HepG2 (cell line): ENCODE measurements at regions not wholly inside any gene's neighbourhood (a gene's known extent, or its start where the extent isn't known, plus 50 kb on each side); places are given as distances from the start of the nearest gene placed in this dataset.

Experiments
- POGK ChIP-seq: sonication (generic); formaldehyde crosslinking; conservative IDR thresholded peaks from 2 replicates; pipeline ENCODE4 v1.8.0; 2022; ENCODE audit warnings: mild to moderate bottlenecking, moderate library complexity, missing genetic modification reagents
- USF2 ChIP-seq, 2 experiments: sonication (generic) in 1 of 2; formaldehyde crosslinking in 1 of 2; IDR thresholded peaks; 2 replicates each; pipeline versions ENCODE4 v1.5.1 to v1.6.1; 2011 to 2020; ENCODE audit warnings: borderline replicate concordance in 1 of 2, low read depth in 1 of 2, low read length in 1 of 2, mild to moderate bottlenecking in 1 of 2, missing genetic modification reagents in 1 of 2, moderate library complexity in 1 of 2
- TF ChIP-seq, protein P1 (sequence below): sonication (generic); formaldehyde crosslinking; IDR thresholded peaks from 2 replicates; pipeline ENCODE4 v1.4.0; 2020; ENCODE audit warnings: mild to moderate bottlenecking, missing genetic modification reagents

DNA sequence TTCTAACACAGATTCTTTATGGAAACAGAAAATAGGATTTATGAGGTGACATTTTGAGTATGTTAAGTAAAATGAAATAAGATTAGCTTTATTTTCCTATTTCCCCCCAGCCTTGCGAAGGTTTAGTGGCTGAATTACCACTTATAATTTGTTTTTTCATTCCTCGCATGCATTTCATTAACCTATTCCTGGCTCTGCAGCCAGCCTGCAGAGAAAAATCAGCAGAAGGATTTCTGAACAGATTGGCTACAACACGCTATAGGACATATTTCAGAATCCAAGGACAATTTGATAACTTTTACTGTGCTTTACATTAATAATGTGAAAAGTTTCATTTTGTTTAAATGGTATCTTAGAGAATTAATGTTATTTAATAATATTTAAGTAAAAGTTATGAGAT lies 162.4 kb upstream of the MMS22L start:
- no peak for TF ChIP-seq USF2 (IDR thresholded peaks at IDR 0.05; ENCODE audit: low read depth, low read length)
- no peak for TF ChIP-seq USF2 (CRISPR knock-in tag; IDR thresholded peaks at IDR 0.05; ENCODE audit: borderline replicate concordance)
- TF ChIP-seq, protein P1, sequence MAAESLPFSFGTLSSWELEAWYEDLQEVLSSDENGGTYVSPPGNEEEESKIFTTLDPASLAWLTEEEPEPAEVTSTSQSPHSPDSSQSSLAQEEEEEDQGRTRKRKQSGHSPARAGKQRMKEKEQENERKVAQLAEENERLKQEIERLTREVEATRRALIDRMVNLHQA (CRISPR knock-in tag), result no peak
- TF ChIP-seq POGK (CRISPR knock-in tag), result no peak
